Suprapubic skin (tissue), 4 donors: ENCODE measurements at regions not wholly inside any gene's neighbourhood (a gene's known extent, or its start where the extent isn't known, plus 50 kb on each side); places are given as distances from the start of the nearest gene placed in this dataset.

Source experiments
- DNase-seq, 2 donors: peaks; one replicate each; pipeline ENCODE4 v3.0.0-alpha.2; 2019; ENCODE audit warnings: low spot score in 2 of 2
- H3K27ac ChIP-seq: fragments of 200-600 bp; sonication (generic); one replicate; pipeline ENCODE4 v1.5.1; 2019
- H3K27me3 ChIP-seq: fragments of 200-600 bp; sonication (generic); one replicate; pipeline ENCODE4 v1.5.1; 2019
- H3K36me3 ChIP-seq: fragments of 200-600 bp; sonication (generic); one replicate; pipeline ENCODE4 v1.5.1; 2019
- H3K4me1 ChIP-seq: fragments of 200-600 bp; sonication (generic); one replicate; pipeline ENCODE4 v1.5.1; 2019
- H3K4me3 ChIP-seq: fragments of 200-600 bp; sonication (generic); one replicate; pipeline ENCODE4 v1.5.1; 2019; ENCODE audit warnings: mild to moderate bottlenecking
- H3K9me3 ChIP-seq: fragments of 200-600 bp; sonication (generic); one replicate; pipeline ENCODE4 v1.5.1; 2019
- EP300 ChIP-seq: sonication (generic); formaldehyde crosslinking; IDR thresholded peaks from one replicate; pipeline ENCODE4 v1.6.1; 2017; ENCODE audit warnings: antibody characterized with exemption
- POLR2A ChIP-seq, 2 donors: fragments of 450-650 bp; IDR thresholded peaks; one replicate each; pipeline ENCODE4 v1.6.1; 2017; ENCODE audit warnings: antibody characterized with exemption in 2 of 2, mild to moderate bottlenecking in 2 of 2, moderate library complexity in 2 of 2
- POLR2AphosphoS5 ChIP-seq, 3 donors: sonication (generic); formaldehyde crosslinking; IDR thresholded peaks; one replicate each; pipeline ENCODE4 v1.6.1; 2017; ENCODE audit warnings: antibody characterized with exemption in 3 of 3
- WGBS: methylation state at CpG from one replicate; pipeline ENCODE4 v1.1.5; 2018; 5-methylcytosine and 5-hydroxymethylcytosine counted together
- TF ChIP-seq, protein P1 (sequence below), 2 donors: fragments of 200-600 bp in 1 of 2; fragments of 450-650 bp in 1 of 2; sonication (generic) in 1 of 2; IDR thresholded peaks; one replicate each; pipeline ENCODE4 v1.5.1; 2016 to 2019; ENCODE audit warnings: antibody characterized with exemption in 2 of 2, mild to moderate bottlenecking in 1 of 2, moderate library complexity in 1 of 2

GRCh38 chr2:128982001-128982400 lies 663.3 kb upstream of the HS6ST1 start:
- Histone ChIP-seq H3K36me3 (no peaks in the 10 kb centered on the region), H3K27ac (no peak overlapping the region), H3K9me3 (no peaks in the 10 kb centered on the region), H3K27me3 (no peaks in the 10 kb centered on the region), H3K4me1 (peaks cover 32% of the 10 kb centered on the region), H3K4me3 (no peak overlapping the region)
- 72% methylated on average over 5 of the region's 5 CpGs for WGBS
- TF ChIP-seq POLR2AphosphoS5 (IDR thresholded peaks at IDR 0.05) (no peak), EP300 (no peak), POLR2A (IDR thresholded peaks at IDR 0.05) (no peak)
- TF ChIP-seq, protein P1, sequence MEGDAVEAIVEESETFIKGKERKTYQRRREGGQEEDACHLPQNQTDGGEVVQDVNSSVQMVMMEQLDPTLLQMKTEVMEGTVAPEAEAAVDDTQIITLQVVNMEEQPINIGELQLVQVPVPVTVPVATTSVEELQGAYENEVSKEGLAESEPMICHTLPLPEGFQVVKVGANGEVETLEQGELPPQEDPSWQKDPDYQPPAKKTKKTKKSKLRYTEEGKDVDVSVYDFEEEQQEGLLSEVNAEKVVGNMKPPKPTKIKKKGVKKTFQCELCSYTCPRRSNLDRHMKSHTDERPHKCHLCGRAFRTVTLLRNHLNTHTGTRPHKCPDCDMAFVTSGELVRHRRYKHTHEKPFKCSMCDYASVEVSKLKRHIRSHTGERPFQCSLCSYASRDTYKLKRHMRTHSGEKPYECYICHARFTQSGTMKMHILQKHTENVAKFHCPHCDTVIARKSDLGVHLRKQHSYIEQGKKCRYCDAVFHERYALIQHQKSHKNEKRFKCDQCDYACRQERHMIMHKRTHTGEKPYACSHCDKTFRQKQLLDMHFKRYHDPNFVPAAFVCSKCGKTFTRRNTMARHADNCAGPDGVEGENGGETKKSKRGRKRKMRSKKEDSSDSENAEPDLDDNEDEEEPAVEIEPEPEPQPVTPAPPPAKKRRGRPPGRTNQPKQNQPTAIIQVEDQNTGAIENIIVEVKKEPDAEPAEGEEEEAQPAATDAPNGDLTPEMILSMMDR (IDR thresholded peaks at IDR 0.05) = no peak
- no peak for DNase-seq

GRCh38 chr2:128982670-128983069 lies 664.0 kb upstream of the HS6ST1 start:
- WGBS = 72% methylated on average over 4 of the region's 4 CpGs
- H3K4me3 ChIP-seq = no peak overlapping the region
- no peaks in the 10 kb centered on the region for H3K36me3 ChIP-seq
- peaks cover 36% of the 10 kb centered on the region for H3K4me1 ChIP-seq
- no peak for DNase-seq
- H3K9me3 ChIP-seq = no peaks in the 10 kb centered on the region
- TF ChIP-seq POLR2A (IDR thresholded peaks at IDR 0.05) (no peak), EP300 (no peak), POLR2AphosphoS5 (IDR thresholded peaks at IDR 0.05) (no peak)
- TF ChIP-seq, protein P1 (IDR thresholded peaks at IDR 0.05) = no peak
- H3K27ac ChIP-seq = no peak overlapping the region
- no peaks in the 10 kb centered on the region for H3K27me3 ChIP-seq

DNA sequence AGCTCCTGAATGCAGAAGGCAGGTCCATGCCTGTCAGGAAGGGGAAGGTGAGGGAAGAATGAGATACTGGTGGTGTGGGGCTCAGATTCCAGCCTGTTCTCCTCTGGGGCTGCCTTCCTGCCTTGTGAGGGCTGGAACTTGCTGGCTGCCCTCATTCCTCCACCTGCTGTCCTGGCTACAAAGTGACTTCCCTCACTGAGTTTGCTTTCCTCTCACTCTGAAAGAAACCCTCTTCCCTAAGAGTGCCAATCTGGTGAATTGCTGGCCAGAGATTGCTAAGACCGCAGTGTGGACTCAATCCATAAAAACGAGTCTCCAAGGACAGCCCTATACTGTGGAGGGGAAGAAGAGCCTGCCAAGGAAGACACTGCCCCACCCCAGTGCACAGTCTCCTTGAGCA lies 664.4 kb upstream of the HS6ST1 start:
- Histone ChIP-seq H3K36me3 (no peaks in the 10 kb centered on the region), H3K27ac (no peak overlapping the region), H3K9me3 (no peaks in the 10 kb centered on the region), H3K27me3 (no peaks in the 10 kb centered on the region), H3K4me3 (no peak overlapping the region), H3K4me1 (peaks cover 36% of the 10 kb centered on the region)
- 33% methylated on average over 1 of the region's 2 CpGs for WGBS
- TF ChIP-seq POLR2A (IDR thresholded peaks at IDR 0.05) = no peak
- TF ChIP-seq POLR2AphosphoS5 (IDR thresholded peaks at IDR 0.05) = no peak
- TF ChIP-seq EP300 = no peak
- TF ChIP-seq, protein P1 (IDR thresholded peaks at IDR 0.05) = no peak
- DNase-seq = no peak

- no peaks in the 10 kb centered on the region for H3K27me3 ChIP-seq
- TF ChIP-seq POLR2AphosphoS5 (IDR thresholded peaks at IDR 0.05) (no peak), POLR2A (IDR thresholded peaks at IDR 0.05) (no peak)
- no peak overlapping the region for H3K4me3 ChIP-seq
- no peaks in the 10 kb centered on the region for H3K9me3 ChIP-seq
- H3K27ac ChIP-seq = no peak overlapping the region
- H3K36me3 ChIP-seq = no peaks in the 10 kb centered on the region
- DNase-seq = no peak
- H3K4me1 ChIP-seq = peaks cover 32% of the 10 kb centered on the region
- WGBS = 68% methylated on average over 2 of the region's 2 CpGs
These were observed 665.4 kb upstream of the HS6ST1 start for GRCh38 chr2:128984081-128984480.

DNA sequence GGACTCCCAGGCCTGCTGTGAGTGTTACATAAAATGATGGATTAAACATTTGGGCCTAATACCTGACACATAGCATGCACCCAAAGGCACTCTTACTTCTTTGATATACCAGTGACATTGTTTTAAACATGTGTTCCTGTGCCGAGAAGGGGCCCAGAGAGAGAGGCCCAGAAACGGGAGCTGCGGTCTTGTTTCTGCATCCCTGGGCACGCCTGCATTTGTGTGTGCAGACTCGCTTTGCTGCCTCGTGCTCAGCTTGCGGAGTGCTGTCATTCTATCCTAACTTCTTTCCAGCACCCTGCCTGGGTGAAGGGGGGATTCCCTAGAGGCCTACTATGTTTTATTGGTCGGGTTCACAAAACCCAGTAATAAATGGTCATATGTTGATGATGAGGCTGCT lies 666.2 kb upstream of the HS6ST1 start:
- Histone ChIP-seq H3K27me3 (no peaks in the 10 kb centered on the region), H3K4me3 (no peak overlapping the region), H3K9me3 (no peaks in the 10 kb centered on the region), H3K36me3 (no peaks in the 10 kb centered on the region), H3K27ac (peak overlapping the region; percentile 21), H3K4me1 (peaks cover 32% of the 10 kb centered on the region)
- WGBS = 63% methylated on average over 8 of the region's 8 CpGs
- DNase-seq = no peak
- TF ChIP-seq, protein P1 (IDR thresholded peaks at IDR 0.05) = no peak
- TF ChIP-seq EP300 = no peak
- TF ChIP-seq POLR2A (IDR thresholded peaks at IDR 0.05) = no peak
- TF ChIP-seq POLR2AphosphoS5 (IDR thresholded peaks at IDR 0.05) = no peak
